ENCODE measurements at regions not wholly inside any gene's neighbourhood (a gene's known extent, or its start where the extent isn't known, plus 50 kb on each side); places are given as distances from the start of the nearest gene placed in this dataset.

GRCh38 chr7:135831455-135832195 lies 83.0 kb upstream of the FAM180A start:
- POLR2A ChIA-PET, result no interaction called here
- Mint-ChIP-seq H3K27me3 (peaks cover 14% of the 10 kb centered on the region), H3K4me1 (peaks cover 8% of the 10 kb centered on the region), H3K36me3 (ENCODE audit: low read depth) (no peaks in the 10 kb centered on the region), H3K9me3 (no peaks in the 10 kb centered on the region), H3K27ac (no peak overlapping the region), H3K4me3 (no peak overlapping the region)
- ATAC-seq (ENCODE audit: low read depth) (no peak), DNase-seq (no peak)
- no peak for TF ChIP-seq CTCF (IDR thresholded peaks at IDR 0.05)
- intact Hi-C loops (cut with micrococcal nuclease), result no loop called here
- CTCF ChIA-PET, result no interaction called here

GRCh38 chr7:135828604-135829003 lies 80.0 kb upstream of the FAM180A start:
- ATAC-seq (ENCODE audit: low read depth) (no peak), DNase-seq (no peak)
- Mint-ChIP-seq H3K27me3 (peaks cover 20% of the 10 kb centered on the region), H3K36me3 (ENCODE audit: low read depth) (no peaks in the 10 kb centered on the region), H3K27ac (no peak overlapping the region), H3K9me3 (no peaks in the 10 kb centered on the region), H3K4me3 (no peak overlapping the region), H3K4me1 (no peaks in the 10 kb centered on the region)
- no peak for TF ChIP-seq CTCF (IDR thresholded peaks at IDR 0.05)
- intact Hi-C loops (cut with micrococcal nuclease), result no loop called here
- ChIA-PET CTCF (no interaction called here), POLR2A (no interaction called here)

DNA sequence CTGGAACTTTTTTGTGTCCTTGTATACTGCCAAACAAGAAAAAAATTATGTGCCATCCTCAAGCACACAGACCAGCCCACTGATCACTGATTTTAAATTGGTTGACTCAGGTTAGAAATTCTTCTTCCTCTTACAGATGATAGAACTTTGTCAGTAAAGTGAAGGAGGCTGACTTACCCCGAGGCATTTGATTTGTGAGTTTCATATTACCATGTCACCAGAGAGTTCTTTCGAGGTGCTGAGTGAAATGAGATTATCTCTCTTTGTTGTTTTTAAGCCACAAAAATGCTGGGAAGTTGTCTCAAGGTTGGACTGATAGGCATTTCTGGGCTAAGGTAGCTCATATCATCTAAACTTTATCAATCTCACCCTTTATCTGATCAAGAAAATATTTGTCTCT lies 78.8 kb upstream of the FAM180A start:
- no peak overlapping the region for H3K27ac Mint-ChIP-seq
- intact Hi-C loops (cut with micrococcal nuclease), result no loop called here
- H3K36me3 Mint-ChIP-seq (ENCODE audit: low read depth), result no peaks in the 10 kb centered on the region
- ChIA-PET POLR2A (no interaction called here), CTCF (interaction anchor here (1.5 kb wide), 1 partner anchor 181 kb away, joined by 3 read pairs; no protein-coding TSS in a partner anchor)
- H3K4me3 Mint-ChIP-seq, result no peak overlapping the region
- TF ChIP-seq CTCF (IDR thresholded peaks at IDR 0.05), result no peak
- H3K9me3 Mint-ChIP-seq, result no peaks in the 10 kb centered on the region
- peaks cover 20% of the 10 kb centered on the region for H3K27me3 Mint-ChIP-seq
- ATAC-seq (ENCODE audit: low read depth), result no peak
- no peak for DNase-seq
- H3K4me1 Mint-ChIP-seq, result no peaks in the 10 kb centered on the region

GRCh38 chr7:135825406-135825805 lies 76.8 kb upstream of the FAM180A start:
- DNase-seq (no peak), ATAC-seq (ENCODE audit: low read depth) (no peak)
- intact Hi-C loops (cut with micrococcal nuclease), result no loop called here
- Mint-ChIP-seq H3K4me1 (no peaks in the 10 kb centered on the region), H3K27me3 (peaks cover 21% of the 10 kb centered on the region), H3K36me3 (ENCODE audit: low read depth) (no peaks in the 10 kb centered on the region), H3K4me3 (no peak overlapping the region), H3K27ac (no peak overlapping the region), H3K9me3 (no peaks in the 10 kb centered on the region)
- CTCF ChIA-PET, result no interaction called here
- POLR2A ChIA-PET, result no interaction called here
- TF ChIP-seq CTCF (IDR thresholded peaks at IDR 0.05), result no peak

DNA sequence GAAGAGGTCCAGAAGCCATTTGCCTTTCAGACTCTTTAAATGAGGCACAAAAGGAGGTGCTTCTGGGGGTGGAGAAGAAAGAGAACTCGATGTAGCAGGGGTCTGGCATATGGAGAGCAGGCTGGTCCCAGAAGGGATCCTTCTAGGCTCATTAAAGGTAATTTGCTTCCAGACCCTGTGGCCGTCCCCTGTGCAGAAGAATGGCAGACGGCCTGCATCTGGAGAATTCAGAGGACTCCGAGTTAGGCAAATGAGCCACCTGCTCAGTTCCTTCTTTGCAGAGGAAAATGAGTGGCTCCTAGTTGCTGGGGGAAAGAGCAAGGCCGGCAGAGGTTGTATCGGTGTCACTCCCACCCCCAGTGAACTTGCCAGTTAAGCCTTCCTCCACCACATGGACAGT lies 73.8 kb upstream of the FAM180A start:
- no peak for TF ChIP-seq CTCF (IDR thresholded peaks at IDR 0.05)
- ChIA-PET CTCF (no interaction called here), POLR2A (no interaction called here)
- no peaks in the 10 kb centered on the region for H3K4me1 Mint-ChIP-seq
- H3K27ac Mint-ChIP-seq, result no peak overlapping the region
- no peak overlapping the region for H3K4me3 Mint-ChIP-seq
- no peaks in the 10 kb centered on the region for H3K9me3 Mint-ChIP-seq
- no peaks in the 10 kb centered on the region for H3K36me3 Mint-ChIP-seq (ENCODE audit: low read depth)
- DNase-seq (no peak), ATAC-seq (ENCODE audit: low read depth) (no peak)
- peaks cover 14% of the 10 kb centered on the region for H3K27me3 Mint-ChIP-seq
- intact Hi-C loops (cut with micrococcal nuclease), result no loop called here

Measured in activated B cell treated with CpG ODN at 0.5 μM for 24 hours (primary cell).